ENCODE measurements at regions not wholly inside any gene's neighbourhood (a gene's known extent, or its start where the extent isn't known, plus 50 kb on each side); places are given as distances from the start of the nearest gene placed in this dataset.

- DNase-seq (ENCODE audit: low read depth): peak; percentile 77
These were observed 630.9 kb downstream of the IRX1 start for GRCh38 chr5:4226565-4226964.

GRCh38 chr5:4228708-4229107 lies 633.1 kb downstream of the IRX1 start:
- DNase-seq (ENCODE audit: low read depth): no peak

- DNase-seq (ENCODE audit: low read depth): peak; percentile 33
These were observed 634.0 kb downstream of the IRX1 start for GRCh38 chr5:4229414-4230292.

GRCh38 chr5:4230471-4230785 lies 634.8 kb downstream of the IRX1 start:
- no peak for DNase-seq (ENCODE audit: low read depth)

GRCh38 chr5:4230786-4231641 lies 635.4 kb downstream of the IRX1 start:
- peak; percentile 59 for DNase-seq (ENCODE audit: low read depth)

DNA sequence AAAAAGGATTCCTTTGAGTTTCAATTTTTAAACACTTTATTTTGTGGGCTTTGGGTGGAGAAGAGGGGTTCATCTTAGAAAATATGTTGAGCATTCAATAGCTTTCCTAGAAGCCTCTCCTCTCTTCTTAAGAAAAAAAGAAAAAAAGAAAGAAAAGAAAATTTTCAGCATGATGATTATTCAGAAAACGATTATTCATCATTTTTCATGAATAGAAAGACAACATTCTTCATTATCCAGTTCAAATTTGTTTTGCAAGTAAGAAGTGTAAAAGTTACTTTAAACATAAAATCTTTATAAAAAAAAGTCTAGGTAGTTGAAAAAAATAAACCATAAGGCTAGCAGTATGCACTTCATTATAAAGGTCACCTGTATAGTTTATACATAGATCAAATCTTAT lies 636.5 kb downstream of the IRX1 start:
- no peak for DNase-seq (ENCODE audit: low read depth)

- DNase-seq (ENCODE audit: low read depth): no peak
These were observed 638.0 kb downstream of the IRX1 start for GRCh38 chr5:4233671-4234070.

- DNase-seq (ENCODE audit: low read depth): no peak
These were observed 648.0 kb downstream of the IRX1 start for GRCh38 chr5:4243479-4244264.

DNA sequence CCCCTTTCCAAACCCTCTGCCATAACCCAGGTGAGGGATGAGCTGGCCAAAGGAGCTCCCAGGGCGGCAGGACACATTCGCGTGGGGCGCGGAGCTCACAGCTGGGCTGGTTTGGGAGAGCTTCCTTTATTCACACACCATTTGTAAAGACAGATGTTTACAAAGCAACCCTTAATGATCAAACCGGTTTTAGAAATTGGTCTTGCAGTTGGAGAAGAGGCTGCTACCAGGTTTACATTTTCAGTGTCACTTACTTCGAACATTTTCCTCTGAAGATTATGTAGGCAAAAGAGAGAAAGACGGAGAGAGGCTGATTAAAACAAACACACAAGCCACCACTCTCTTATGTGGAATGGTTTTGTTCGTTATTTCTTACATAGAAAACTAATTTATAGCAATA lies 648.7 kb downstream of the IRX1 start:
- no peak for DNase-seq (ENCODE audit: low read depth)

- DNase-seq (ENCODE audit: low read depth): no peak
These were observed 649.4 kb downstream of the IRX1 start for GRCh38 chr5:4245076-4245475.

DNA sequence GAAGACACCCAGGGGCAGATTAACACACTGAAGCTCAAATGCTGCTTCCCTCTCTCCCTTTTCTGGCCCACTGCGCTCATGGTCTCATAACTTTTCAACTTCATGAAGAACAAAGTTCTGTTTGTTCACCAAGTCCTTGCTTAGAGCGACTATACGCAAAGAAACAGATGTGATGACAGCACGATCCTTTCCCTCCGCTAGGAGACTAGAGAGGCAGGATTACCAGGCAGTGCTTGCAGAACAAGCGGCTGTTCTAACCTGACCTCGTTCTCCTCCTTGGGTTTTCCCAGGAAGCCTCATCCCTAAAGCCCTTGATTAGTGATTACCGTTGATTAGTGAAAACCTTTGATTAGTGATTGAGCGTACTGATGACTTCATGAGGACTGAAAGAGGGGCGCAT lies 649.9 kb downstream of the IRX1 start:
- no peak for DNase-seq (ENCODE audit: low read depth)

DNA sequence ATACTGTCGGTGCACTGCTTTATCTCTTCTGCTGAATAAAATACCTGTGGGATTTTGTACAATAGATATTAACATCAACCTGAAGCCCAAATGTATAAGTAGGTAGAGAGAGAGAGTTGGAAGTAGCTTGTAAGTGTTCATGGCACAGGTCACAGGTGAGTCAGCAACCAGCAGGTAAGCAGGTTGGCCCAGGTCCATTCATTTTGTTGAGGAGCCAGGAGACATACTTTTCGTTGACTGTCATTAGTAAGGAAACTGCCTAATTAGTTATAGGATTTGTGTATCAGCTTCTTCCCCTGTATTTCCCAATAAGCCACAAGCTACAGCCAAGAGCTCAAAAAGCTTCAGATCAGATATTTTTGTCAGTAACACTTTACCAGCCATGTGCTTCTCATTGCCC lies 650.8 kb downstream of the IRX1 start:
- no peak for DNase-seq (ENCODE audit: low read depth)

GRCh38 chr5:4250254-4250653 lies 654.6 kb downstream of the IRX1 start:
- DNase-seq (ENCODE audit: low read depth): no peak

DNA sequence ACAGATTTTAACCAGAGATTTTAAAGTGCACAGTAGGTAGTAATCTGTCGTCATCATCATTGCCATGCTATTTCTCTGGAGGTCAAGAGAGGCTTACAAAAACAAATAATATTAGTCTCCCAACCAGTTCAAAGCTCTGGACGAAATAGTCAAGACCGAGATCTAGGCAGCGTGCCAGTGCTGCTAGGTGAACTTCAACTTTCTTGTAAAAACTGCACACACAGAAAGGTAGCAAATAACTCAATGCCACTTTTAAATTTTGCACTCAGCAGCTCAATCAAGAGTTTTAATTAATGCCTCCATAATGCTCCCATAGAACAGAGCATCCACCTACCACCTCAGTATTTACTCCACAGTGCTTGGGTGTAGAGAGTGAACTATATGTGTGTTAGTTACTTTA lies 656.8 kb downstream of the IRX1 start:
- DNase-seq (ENCODE audit: low read depth): no peak

GRCh38 chr5:4254736-4255135 lies 659.1 kb downstream of the IRX1 start:
- DNase-seq (ENCODE audit: low read depth): no peak

- DNase-seq (ENCODE audit: low read depth): no peak
These were observed 659.8 kb downstream of the IRX1 start for GRCh38 chr5:4255441-4255840.

- peak; percentile 27 for DNase-seq (ENCODE audit: low read depth)
These were observed 662.5 kb downstream of the IRX1 start for GRCh38 chr5:4258170-4258569.

DNA sequence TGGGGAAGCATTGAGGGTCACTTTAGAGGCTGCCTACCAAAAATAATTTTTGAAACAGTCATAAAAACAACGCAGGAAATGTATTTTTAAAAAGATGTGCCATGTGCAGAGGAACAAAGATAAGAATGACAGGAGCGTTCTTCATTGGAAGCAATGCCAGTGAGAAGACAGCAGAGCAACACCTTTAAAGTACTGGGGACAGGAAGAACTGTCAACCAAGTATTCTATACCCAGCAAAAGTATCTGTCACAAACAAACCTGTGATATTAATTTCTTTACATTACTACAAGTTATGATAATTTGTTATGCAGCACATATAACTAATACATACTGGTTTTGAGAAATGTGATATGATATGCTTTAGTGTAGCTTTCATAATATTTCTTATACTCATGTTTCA lies 675.6 kb downstream of the IRX1 start:
- DNase-seq (ENCODE audit: low read depth): no peak

GRCh38 chr5:4275232-4275631 lies 679.6 kb downstream of the IRX1 start:
- DNase-seq (ENCODE audit: low read depth): no peak

DNA sequence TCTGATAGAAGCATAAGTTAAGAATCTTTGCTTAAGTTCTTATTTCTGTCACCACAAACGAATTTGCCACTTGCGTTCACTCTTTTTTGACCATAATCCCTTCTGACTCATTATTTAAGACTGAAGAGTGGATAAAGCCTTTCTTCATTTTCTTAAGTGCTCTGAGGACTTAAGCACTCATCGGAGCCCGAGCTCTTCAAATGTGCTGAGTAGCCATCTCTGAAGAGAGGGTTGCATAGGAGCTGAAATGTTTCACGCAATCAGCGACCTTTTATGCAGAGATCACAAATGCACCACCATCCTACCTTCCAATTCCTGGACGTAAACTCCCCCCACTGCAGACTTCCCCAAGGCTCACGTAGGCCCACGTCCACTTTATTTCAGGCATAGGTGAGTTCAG lies 699.2 kb downstream of the IRX1 start:
- DNase-seq (ENCODE audit: low read depth): no peak

GRCh38 chr5:4295663-4296339 lies 700.2 kb downstream of the IRX1 start:
- peak; percentile 62 for DNase-seq (ENCODE audit: low read depth)

- no peak for DNase-seq (ENCODE audit: low read depth)
These were observed 710.4 kb downstream of the IRX1 start for GRCh38 chr5:4306057-4306456.
